Adrenal gland (tissue), 5 donors: ENCODE measurements at regions not wholly inside any gene's neighbourhood (a gene's known extent, or its start where the extent isn't known, plus 50 kb on each side); places are given as distances from the start of the nearest gene placed in this dataset.

ENCODE experiments used
- CTCF ChIP-seq, 6 experiments: fragments of 450-650 bp in 4 of 6; fragments of 200-600 bp in 2 of 6; sonication (generic) in 1 of 6; IDR thresholded peaks; 1 replicate in 5 of 6; 2 replicates in 1 of 6; pipeline versions ENCODE4 v1.5.1 to v1.8.0; 2016 to 2021; ENCODE audit warnings: antibody characterized with exemption in 6 of 6, mild to moderate bottlenecking in 2 of 6, moderate library complexity in 1 of 6
- POLR2A ChIP-seq, 2 donors: fragments of 450-650 bp; IDR thresholded peaks; one replicate each; pipeline ENCODE4 v1.6.1; 2017; ENCODE audit warnings: antibody characterized with exemption in 2 of 2, mild to moderate bottlenecking in 2 of 2, moderate library complexity in 1 of 2
- donor health status: DM: no; HTN: no; CAD: no.

- TF ChIP-seq CTCF (IDR thresholded peaks at IDR 0.05) = no peak
- TF ChIP-seq POLR2A (IDR thresholded peaks at IDR 0.05) = no peak
Observed at GRCh38 chr17:71142333-71142732, 973.0 kb downstream of the KCNJ2 start.
